NCI-H128 (cell line): ENCODE measurements at regions not wholly inside any gene's neighbourhood (a gene's known extent, or its start where the extent isn't known, plus 50 kb on each side); places are given as distances from the start of the nearest gene placed in this dataset.
A peak's percentile ranks its signal among the peaks of the same experiment; 100 is the strongest.

Experiments used
- DNase-seq: peaks from one replicate; lab custom pipeline; 2025; ENCODE audit not compliant: unreplicated experiment; lab: John Stamatoyannopoulos, UW

DNA sequence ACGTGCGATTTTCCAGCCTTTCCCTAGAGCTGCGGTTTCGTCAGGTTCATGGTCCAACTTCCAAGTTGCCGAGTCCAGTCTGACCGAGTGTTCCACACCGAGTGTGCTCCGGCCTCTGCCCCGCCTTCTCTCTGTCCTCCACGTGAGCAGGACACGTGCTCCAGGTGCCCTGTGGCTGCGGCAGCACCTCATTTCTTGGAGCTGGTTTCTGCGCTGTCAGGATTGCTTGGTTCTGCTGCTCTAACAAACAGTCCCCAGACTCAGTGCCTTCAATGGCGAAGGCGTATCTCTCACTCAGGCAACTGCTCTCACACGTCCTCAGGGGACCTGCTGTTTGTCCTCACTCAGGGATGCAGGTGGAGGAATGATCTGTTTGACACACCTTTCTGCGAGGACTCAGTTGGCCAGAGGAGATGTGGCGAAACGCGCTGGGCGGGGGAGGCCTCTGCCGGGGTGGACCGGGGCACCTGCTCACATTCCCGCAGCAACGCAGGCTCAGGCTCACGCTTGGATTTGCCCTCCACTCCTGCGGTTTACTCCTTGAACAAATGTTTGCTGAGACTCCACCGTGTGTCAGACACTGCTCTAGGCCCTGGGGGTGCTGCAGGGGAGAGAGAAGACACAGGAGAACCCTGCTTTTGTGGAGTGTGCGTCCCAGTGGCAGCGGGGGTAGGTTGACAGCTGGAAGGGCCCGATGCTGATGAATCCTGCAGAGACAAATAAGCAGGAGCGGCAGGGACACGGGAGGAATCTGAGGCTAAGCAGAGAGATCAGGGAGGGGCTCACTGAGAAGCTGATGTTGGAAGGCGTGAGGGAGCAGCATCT lies 63.4 kb upstream of the FBRSL1 start:
- no peak for DNase-seq

DNA sequence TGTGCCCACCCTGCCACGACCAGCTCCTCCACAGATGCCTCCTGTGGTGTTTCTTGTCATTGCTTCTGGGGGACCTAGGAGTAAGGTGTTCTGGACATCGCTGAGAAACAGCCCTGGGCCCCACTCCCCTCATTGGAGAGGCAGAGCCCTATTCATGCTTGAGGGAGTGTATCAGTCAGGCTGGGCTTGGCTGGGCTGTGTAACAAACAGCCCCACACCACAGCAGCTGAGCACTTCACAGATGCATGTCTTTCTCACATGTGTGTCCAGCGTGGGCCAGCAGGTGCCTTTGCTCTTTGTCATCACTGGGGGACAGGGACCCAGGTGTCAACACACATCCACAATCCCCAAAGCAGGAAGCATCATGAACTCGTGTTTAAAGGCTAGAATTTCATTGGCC lies 65.1 kb upstream of the FBRSL1 start:
- DNase-seq, result no peak

DNA sequence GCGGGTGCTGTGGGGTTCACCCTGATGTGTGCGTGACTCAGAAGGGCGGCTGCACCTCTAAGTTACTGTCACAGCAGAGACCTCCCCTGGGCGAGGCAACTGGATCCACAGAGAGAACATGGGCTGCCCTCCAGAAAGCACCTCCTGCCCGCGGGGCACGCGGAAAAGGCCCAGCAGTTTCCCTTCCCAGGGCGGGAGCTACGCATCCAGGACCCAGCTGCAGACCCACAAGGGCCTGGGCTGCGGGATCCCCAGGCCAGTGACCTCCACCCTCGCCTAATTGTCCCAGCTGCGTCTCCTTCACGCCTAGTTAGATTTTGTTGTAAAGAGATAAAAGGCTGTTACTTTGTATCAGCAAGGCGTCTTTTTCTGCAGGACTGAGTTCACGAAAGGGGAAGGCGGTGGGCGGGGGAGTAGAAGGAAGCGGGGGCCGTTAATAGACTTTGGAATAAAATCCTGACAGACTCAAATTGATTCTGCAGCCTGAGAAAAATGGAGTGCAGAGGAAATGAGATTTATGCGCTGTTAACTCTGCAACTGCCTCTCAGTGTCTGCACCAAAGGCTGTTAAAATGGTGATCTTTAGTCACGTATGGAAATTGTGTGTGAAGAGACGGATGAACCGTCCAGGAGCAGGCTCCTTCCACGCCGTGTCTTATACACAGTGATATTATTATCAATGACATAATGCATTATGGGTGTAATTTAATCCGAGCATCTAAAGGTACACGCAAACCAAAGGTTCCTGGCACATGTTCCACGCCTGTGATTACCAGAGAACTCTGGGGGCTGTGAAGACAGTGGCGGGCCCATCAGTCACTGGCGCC lies 65.9 kb upstream of the FBRSL1 start:
- DNase-seq, result no peak

DNA sequence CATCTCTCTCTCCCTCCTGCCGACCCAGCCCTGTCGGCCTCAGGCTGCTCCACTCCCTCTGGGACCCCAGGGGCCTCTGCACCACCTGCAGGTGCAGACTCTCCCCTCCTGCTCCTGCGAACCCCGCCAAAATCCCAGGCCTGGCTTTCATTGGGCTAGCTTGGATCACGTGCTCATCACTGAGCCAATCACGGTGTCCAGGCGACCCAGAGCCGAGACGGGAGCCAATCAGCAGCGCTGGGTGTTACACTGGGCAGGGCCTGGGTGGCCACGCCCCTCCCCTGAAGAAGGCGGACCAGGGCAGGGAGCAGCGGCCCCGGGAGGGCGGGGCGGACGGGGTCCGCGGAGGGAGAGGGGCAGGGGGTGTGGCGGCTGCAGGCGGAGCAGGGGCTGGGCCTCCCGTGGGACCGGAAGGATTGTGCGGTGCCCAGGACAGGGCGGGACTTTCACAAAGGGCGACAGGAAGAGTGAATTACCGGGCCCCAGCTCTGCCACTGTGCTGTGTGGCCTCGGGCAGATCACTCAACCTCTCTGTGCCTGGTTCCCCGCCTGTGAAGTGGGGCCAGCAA lies 66.6 kb upstream of the FBRSL1 start:
- DNase-seq, result no peak

DNA sequence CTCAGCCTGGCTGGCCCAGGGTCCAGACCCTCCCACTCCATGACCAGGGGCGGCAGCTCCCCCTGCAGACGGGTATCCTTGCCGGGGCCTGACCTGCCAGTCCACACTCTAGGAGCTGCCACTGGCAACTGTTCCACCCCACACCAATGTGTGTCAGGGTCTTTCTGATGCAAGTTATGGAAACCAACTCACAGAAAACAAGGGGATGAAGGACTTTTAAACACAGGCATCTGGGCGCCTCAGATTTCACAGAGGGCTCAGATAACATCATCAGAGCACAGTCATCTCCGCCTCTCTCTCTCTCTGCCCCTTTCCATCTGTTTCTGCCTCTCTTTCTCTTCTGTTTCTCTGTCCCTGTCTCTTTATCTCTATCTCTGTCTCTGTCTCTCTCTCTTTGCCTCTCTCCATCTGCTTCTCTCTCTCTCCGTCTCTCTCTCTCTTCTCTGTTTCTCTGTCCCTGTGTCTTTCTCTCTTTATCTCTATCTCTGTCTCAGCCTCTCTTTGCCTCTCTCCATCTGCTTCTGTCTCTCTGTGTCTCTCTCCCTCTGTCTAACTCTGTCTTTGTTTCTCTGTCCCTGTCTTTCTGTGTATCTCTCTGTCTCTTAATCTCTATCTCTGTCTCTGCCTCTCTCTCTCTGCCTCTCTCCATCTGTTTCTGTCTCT lies 67.4 kb upstream of the FBRSL1 start:
- no peak for DNase-seq

DNA sequence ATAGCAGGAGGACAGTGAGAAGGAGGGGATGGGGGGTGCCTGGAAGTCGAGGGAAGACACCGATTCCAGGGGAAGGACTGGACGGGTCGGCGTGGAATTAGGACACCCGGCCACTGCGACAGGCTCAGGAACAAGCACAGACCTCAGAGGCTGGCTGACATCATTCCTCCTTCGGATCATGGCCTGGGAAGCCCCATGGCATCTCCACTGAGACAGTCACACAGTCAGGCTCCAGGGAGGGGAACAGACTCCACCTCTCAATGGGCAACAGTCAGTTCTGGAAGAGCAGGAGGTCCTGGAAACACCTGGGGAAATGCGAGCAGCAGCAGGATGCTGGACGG lies 67.9 kb upstream of the FBRSL1 start:
- DNase-seq, result no peak

DNA sequence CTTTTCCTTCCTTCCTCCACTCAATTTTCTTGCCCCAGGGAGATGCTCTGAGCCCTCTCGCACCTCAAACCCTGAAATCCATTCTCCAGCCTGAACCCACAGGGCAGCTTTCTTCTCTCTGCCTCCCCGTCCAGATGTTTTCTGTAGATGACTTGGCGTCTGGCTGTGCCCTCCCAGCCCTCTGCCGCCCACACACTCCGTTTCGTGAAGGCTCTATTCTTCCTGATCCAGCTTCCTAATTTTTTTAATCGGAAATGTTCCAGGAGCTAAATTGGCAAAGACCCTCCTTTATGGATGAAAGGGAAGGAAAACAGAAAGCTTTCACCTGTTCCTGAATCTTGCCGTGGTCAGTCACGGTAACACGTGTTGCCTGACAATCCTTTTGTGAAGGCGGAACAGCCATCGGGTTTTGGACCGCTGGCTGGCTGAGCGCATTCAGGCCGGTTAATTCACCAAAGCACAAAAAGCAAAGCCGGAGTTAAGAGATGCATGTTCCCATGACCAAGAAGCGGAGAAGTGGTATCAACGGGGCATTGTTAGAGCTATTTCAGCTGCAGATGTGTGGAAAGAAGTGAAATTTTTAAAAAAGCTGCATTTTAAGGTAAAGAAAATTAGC lies 70.2 kb upstream of the FBRSL1 start:
- DNase-seq, result no peak

DNA sequence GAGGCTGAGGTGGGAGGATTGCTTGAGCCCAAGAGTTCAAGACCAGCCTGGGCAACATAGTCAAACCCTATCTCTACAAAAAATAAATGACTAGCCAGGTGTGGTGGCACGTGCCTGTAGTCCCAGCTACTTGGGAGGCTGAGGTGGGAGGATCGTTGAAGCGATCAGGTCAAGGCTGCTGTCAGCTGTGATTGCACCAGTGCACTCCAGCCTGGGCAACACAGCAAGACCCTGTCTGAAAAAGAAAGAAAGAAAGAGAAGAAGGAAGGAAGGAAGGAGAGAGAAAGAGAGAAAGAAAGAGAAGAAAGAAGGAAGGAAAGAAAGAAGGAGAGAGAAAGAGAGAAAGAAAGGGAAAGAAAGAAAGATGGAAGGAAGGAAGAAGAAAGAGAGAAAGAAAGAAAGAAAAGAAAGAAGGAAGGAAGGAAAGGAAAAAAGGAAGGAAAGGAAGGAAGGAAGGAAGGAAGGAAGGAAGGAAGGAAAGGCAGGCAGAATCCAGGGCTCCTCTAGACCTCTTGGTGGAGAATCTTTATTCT lies 71.5 kb upstream of the FBRSL1 start:
- DNase-seq, result no peak

DNA sequence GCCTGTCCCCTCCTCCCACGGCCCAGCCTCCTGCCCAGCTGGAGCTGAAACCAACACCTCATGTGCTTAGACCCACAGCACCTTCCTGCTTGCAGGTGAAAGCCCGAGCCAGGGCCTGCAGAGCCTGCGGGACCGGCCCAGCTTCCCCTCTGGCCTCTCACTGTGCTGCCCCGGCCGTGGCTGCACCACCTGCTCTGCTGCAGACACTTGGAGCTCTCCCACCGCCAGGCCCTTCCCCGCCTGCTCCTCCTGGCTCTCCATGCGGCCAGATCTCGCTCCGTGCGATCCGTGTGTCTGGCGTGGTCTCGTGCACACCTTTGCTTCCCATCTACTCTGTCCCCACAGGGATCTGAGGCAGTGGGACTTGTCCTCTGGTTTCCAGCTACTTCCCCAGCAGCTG lies 72.2 kb upstream of the FBRSL1 start:
- no peak for DNase-seq

DNA sequence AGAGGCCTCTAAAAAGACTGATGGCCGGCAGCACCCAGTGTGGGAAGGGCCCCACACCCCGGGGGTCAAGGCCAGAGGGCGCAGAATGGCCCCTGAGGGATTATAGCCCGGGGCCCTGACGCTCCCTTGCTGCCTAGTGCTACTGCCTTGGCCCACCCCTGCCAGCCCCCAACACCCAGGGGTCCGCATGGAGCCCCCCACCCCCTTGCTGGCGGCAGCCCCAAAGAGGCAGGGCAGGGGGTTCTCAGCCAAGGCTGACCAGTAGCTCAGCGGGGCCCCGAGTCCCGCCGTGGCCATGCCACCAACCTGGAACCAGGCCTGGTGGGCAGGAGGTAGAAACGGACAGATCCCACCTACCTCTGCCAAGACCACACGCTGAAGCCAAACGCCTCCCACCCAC lies 73.1 kb upstream of the FBRSL1 start:
- no peak for DNase-seq

DNA sequence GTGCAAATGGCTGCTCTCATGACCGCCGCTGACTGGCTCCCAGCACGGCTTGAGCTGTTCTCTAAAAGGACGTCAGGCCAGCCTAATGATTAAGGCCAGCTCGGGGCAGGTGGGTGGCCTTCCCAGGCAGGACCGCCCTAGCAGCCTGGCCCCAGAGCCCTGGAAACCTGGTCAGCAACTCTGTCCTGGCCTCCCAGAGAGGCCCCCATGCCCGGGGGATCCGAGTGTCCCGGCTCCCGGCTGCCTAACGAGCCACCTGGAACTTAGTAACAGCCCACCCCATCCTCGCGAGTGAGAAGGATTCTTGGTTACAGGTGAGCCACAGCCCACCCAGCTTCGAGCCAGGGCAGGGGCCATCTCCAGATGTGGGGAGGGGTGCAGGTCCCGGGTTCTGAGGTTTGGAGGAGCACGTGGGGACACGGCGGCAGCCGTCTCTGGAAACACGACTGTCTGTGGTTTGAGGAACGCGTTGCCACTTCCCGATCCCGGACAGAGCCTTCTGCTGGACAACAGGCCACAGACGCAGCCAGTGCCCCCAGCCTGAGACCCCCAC lies 73.8 kb upstream of the FBRSL1 start:
- no peak for DNase-seq

DNA sequence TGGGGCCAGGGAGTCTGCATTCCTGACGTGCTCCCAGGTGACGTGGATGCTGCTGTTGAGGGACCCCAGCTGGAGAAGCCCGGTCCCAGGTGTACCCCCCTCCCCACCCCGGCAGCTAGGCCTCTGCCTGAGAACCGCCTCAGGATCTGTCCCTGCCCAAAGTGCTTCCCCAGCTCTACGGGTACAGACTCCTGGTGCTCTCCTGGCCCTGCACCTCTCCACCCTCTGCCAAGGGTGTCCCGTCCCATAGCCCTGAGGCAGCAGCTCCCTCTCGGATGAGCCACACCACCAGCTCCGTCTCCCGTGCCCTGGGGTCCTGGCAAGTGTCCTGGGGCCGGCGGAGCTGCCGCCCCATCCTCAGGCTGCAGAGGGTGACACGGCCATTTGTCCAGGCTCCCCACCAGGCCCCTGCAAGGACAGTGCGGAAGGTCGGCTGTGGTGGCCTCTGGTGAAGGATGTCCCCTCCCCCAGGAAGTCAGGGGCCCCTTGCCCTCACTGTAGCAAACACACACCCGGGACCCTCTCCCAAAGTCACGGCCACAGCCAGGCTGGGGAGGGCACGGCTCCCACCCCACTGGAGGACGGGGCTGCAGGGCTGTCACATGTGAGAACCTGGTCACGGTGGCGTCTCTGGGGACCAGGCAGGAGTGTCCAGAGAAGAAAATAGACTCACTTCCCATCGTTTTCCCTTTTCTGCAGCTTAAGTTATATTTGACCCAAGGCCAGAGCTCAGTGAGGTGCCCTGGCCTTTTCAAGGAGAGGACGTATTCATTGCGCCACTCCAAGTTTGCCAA lies 74.4 kb upstream of the FBRSL1 start:
- no peak for DNase-seq

DNA sequence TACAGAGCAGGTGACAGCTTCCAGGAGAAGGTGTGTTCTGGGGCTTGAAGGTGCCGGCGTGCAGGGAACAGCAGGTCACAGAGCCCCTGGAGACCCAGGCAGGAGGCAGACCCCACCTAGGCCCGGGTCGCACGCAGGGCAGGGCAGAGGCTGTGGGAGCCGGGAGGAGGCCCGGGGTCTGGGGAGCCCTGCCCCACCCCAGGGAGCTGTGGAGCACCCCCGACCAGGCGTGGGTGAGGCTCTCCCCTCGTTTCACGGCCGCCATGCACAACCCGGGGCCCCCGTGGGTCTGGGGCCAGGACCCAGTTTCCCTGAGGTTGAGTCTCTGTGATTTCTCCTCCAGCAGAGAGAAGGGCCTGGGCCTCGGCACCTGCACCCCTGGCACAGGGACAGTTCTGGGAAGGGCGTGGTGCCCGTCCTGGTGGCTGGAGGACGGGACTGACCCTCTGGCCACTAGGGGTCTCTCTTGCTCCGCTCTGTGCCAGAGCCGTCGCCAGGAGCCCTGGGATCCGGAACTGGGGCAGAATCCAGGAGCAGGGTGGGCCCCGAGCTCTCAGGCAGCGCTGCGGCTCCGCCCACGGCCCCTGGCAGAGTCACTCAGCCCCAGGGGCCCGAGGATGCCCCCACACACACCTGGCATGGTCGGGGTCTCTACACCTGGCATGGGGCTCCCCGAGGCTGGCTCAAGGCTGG lies 75.2 kb upstream of the FBRSL1 start:
- peak; percentile 72 for DNase-seq

DNA sequence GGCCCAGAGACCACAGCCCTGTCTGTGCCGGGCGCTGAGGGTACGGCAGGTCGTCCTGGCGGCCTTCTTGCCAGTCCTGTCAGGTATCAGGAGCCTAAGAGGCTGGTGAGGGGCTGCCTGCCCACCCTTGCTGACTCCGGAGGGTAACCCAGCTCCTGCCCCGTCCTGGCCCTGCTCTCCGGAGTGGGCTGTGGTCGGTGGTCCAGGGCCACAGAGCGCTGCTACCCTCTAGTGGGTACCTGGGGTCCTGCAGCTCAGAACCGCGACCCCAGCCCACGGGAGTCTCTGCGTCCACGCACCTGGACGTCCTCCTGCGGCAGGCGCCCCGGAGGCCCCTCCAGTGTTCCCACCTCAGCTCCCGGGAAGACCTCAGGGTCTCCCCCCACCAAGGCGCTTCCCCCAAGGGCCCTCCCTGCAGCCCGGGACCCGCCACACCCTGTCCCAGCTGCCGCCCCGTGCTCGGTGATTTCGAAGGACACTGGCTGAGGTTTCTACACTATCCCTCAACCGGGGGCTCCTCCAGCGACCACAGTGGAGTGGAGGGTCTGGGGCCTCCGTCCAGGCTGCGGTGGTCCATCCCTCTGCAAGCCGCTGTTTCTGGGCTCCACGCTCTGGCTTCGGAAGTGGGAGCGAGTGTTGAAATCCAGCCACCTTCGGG lies 75.9 kb upstream of the FBRSL1 start:
- no peak for DNase-seq

DNA sequence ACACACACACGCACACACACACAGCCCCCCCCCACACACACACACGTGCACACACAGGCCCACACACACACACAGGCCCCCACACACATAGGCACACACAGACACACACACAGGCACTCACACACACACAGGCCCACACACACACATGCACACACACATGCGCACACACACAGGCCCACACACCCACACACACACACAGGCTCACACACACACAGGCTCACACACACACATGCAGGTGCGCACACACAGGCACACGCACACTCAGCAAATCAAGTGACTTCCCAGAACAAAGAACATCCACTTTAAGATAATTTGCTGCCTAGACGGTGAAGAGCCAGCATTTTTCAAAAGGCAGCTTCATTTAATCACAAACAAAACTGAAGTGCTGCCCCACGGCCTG lies 78.5 kb upstream of the FBRSL1 start:
- DNase-seq, result no peak

DNA sequence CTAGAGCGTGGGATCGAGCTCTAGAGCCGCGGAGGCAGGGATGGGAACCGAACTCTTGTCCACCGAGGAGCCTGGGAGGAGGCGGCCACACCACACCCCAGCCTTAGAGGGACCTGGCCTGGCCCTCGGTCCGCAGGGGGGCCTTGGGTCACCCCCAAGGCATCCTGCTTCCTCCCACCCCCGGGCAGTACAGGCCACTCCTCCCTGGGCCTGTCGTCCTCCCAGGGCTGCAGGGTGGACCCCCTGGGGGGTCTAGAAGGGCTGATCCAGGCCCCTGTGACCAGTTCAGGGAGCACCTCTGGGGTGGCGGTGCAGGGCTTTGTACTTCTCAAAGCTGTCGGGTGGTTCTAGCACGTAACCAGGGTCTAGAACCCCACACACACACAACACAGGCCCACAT lies 79.1 kb upstream of the FBRSL1 start:
- no peak for DNase-seq

DNA sequence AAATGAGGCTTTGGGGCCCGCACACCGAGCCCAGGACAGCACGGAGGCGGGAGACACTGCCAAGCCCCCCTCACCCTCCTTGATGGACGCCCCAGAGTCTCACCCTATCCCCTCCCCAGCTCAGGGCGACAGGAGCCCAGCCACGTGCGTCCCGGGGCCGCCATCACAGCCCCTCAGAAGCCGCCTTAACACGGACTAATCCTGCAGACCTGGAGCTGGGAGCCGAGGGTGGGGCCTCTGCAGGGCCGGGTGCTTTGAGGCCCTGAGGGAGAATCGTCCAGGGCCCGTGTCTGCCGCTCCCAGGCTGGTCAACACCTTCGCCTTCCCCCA lies 79.7 kb upstream of the FBRSL1 start:
- no peak for DNase-seq

DNA sequence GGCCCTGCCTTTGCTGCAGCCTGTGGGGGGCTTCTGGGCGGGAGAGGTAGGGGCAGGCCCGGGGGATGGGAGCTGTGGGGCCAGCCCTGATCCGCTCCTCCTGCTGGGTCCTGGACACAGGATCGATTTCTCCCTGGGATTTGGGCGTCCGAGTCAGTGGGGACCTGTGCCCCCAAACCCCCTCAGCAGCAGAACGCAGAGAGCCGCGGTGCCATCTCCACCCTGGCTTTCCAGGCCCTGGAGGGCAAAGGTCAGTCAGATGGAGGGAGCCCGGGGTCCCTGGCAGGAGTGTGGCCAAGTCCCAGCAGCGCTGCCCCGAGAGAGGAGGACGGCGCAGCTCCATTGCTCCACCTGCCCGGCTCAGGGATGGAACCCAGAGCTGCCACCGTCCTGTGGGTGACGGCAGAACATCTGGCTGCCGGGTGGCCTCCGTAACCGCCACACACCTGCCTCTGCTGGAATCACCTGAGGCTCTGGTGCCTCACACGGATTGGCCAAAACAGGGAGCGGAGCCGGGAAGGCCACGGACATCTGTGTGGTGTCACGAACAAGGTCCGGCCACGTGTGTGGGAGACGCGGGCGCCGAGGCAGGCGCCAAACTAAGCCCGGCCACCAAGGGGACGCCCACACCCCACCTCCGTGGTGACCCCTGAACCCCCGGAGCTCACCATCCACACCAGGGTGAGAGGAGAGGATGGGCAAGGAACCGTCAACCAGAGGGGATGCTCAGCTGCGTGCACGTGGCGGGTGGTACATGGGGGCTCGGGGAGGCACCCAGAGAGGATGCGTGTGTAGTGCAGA lies 80.3 kb upstream of the FBRSL1 start:
- no peak for DNase-seq
